Type B pancreatic cell (in vitro differentiated cells): ENCODE measurements at regions not wholly inside any gene's neighbourhood (a gene's known extent, or its start where the extent isn't known, plus 50 kb on each side); places are given as distances from the start of the nearest gene placed in this dataset.
"Not testable (repeated sequence)": the region's sequence is repeated elsewhere in the genome, so short reads cannot be mapped to it uniquely, and the experiment has no call there.

ENCODE experiments used
- DNase-seq: peaks from one replicate; pipeline ENCODE4 v3.0.0; 2021; ENCODE audit warnings: mixed read lengths; ENCODE audit not compliant: unreplicated experiment; ENCODE audit errors: extremely low spot score
- H3K27ac Mint-ChIP-seq: 2 replicates; pipeline ENCODE4 v1.8.0; 2021; ENCODE audit warnings: mild to moderate bottlenecking, mixed read lengths
- H3K27me3 Mint-ChIP-seq: 2 replicates; pipeline ENCODE4 v1.8.0; 2021; ENCODE audit warnings: mixed read lengths
- H3K36me3 Mint-ChIP-seq: 2 replicates; pipeline ENCODE4 v1.8.0; 2021; ENCODE audit warnings: mixed read lengths
- H3K4me1 Mint-ChIP-seq: one replicate; pipeline ENCODE4 v1.8.0; 2021; ENCODE audit warnings: mixed read lengths; ENCODE audit not compliant: unreplicated experiment
- H3K4me3 Mint-ChIP-seq: 2 replicates; pipeline ENCODE4 v1.8.0; 2021; ENCODE audit warnings: mild to moderate bottlenecking, mixed read lengths
- H3K9me3 Mint-ChIP-seq: 2 replicates; pipeline ENCODE4 v1.8.0; 2021; ENCODE audit warnings: mixed read lengths
- TF ChIP-seq, protein P1 (sequence below): fragments of 200-600 bp; sonication (generic); conservative IDR thresholded peaks from 2 replicates; pipeline ENCODE4 v1.5.0; 2021; ENCODE audit warnings: antibody characterized with exemption, mild to moderate bottlenecking

DNA sequence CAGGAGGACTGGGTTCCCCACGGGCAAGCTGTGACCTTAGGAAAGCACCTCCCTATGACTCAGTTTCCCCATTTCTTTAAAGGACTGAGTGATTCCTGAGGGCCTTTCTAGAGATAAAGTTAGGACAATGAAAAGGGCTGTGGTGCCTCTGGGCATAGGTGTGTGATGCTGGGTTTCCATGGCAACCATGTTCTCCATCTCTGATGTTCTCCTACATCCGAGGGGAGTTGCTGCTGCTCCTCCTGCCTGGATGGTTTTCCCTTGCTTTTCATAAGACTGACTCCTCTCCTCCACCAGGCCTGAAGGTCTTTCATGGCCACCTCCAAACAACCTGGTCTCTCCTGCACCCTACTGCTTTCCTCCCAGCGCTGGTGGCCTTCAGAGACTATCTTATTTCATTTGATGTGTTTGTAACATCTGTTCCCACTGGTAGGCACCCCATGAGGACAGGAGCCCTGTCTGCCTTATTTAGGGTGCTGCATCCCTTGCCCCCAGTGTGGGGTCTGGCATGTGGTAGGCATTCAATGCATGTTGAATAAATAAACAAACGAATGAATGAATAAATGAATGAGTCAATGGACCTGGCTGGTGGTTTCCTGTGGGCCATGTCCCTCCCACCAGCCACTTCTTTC, 112.2 kb upstream of the HAND1 start:
- H3K4me3 Mint-ChIP-seq = no peak overlapping the region

GRCh38 chr5:154589511-154589910, 111.5 kb upstream of the HAND1 start:
- peaks cover 10% of the 10 kb centered on the region for H3K4me1 Mint-ChIP-seq
- H3K27ac Mint-ChIP-seq = no peak overlapping the region
- DNase-seq = no peak
- TF ChIP-seq, protein P1, sequence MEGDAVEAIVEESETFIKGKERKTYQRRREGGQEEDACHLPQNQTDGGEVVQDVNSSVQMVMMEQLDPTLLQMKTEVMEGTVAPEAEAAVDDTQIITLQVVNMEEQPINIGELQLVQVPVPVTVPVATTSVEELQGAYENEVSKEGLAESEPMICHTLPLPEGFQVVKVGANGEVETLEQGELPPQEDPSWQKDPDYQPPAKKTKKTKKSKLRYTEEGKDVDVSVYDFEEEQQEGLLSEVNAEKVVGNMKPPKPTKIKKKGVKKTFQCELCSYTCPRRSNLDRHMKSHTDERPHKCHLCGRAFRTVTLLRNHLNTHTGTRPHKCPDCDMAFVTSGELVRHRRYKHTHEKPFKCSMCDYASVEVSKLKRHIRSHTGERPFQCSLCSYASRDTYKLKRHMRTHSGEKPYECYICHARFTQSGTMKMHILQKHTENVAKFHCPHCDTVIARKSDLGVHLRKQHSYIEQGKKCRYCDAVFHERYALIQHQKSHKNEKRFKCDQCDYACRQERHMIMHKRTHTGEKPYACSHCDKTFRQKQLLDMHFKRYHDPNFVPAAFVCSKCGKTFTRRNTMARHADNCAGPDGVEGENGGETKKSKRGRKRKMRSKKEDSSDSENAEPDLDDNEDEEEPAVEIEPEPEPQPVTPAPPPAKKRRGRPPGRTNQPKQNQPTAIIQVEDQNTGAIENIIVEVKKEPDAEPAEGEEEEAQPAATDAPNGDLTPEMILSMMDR = no peak
- peaks cover 14% of the 10 kb centered on the region for H3K27me3 Mint-ChIP-seq
- H3K4me3 Mint-ChIP-seq = no peak overlapping the region
- no peaks in the 10 kb centered on the region for H3K9me3 Mint-ChIP-seq
- no peaks in the 10 kb centered on the region for H3K36me3 Mint-ChIP-seq

More for the DNA sequence above, 112.2 kb upstream of the HAND1 start:
- no peaks in the 10 kb centered on the region for H3K9me3 Mint-ChIP-seq
- no peaks in the 10 kb centered on the region for H3K36me3 Mint-ChIP-seq
- H3K27ac Mint-ChIP-seq = no peak overlapping the region
- H3K27me3 Mint-ChIP-seq = peaks cover 9% of the 10 kb centered on the region
- TF ChIP-seq, protein P1 = no peak
- H3K4me1 Mint-ChIP-seq = peaks cover 10% of the 10 kb centered on the region
- DNase-seq = no peak

DNA sequence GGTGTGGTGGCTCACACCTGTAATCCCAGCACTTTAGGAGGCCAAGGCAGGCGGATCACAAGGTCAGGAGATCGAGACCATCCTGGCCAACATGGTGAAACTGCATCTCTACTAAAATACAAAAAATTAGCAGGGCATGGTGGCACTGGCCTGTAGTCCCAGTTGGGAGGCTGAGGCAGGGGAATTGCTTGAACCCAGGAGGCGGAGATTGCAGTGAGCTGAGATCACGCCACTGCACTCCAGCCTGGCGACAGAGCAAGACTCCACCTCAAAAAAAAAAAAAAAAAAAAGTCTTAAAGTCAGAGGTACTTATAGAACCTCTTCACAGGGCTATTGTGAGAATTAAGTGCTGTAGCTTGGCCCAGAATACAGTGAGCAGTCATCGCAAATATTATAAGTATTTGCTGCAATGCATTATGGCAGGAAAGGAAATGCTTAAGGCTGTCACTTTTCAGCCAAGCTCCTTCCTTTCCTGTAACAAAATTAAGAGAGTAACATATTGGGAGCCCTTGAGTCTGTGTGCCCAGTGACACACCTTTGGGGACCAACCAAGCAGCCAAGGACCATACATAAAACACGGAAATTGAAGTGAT, 110.9 kb upstream of the HAND1 start:
- not testable (repeated sequence) for H3K4me3 Mint-ChIP-seq, H3K9me3 Mint-ChIP-seq, H3K27ac Mint-ChIP-seq, DNase-seq, H3K4me1 Mint-ChIP-seq, H3K36me3 Mint-ChIP-seq
- peaks cover 20% of the 10 kb centered on the region for H3K27me3 Mint-ChIP-seq

DNA sequence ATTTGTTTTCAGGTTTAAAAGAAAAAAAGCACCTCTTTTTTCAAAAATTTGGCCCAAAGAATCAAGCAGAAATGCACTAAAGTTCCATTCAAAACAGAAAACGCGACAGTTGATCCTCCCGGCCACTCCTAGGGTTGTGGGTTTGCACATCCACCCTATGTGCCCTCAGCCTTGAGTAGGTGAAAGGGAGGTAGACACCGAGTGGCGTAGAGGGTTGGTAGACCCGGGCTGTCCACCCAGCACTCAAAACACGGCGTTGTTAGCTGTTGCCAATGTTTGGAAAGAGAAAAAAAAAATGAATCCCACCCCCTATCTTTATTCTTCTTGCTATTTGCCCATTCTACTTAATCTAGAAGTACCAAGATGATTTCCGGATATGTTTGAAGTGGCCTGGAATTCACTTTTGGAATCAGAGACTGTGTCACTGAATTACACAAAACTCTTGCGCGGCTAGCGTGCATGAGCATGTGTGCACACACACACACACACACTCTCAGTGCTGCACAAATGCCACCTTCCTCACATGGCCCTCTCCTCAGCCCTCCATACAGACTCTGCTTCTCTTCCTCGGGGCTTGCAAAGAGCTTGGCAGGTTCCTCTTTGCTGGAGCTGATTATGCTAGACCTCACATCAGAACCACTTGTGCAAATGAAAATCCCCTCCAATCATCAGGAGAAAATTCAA, 110.2 kb upstream of the HAND1 start:
- Mint-ChIP-seq H3K4me1 (peaks cover 10% of the 10 kb centered on the region), H3K27me3 (peaks cover 25% of the 10 kb centered on the region), H3K9me3 (no peaks in the 10 kb centered on the region), H3K36me3 (no peaks in the 10 kb centered on the region), H3K4me3 (no peak overlapping the region), H3K27ac (no peak overlapping the region)
- TF ChIP-seq, protein P1 = no peak
- no peak for DNase-seq

GRCh38 chr5:154587123-154588026, 109.3 kb upstream of the HAND1 start:
- H3K27me3 Mint-ChIP-seq = peaks cover 25% of the 10 kb centered on the region
- no peak for DNase-seq
- H3K9me3 Mint-ChIP-seq = no peaks in the 10 kb centered on the region
- H3K4me1 Mint-ChIP-seq = peaks cover 10% of the 10 kb centered on the region
- TF ChIP-seq, protein P1 = no peak
- H3K4me3 Mint-ChIP-seq = no peak overlapping the region
- no peak overlapping the region for H3K27ac Mint-ChIP-seq
- H3K36me3 Mint-ChIP-seq = no peaks in the 10 kb centered on the region
